ENCODE measurements at regions not wholly inside any gene's neighbourhood (a gene's known extent, or its start where the extent isn't known, plus 50 kb on each side); places are given as distances from the start of the nearest gene placed in this dataset.

GRCh38 chr12:70096759-70097410 is 146.3 kb upstream of the CNOT2 start:
- H3K27ac Mint-ChIP-seq: no peak overlapping the region
- H3K79me2 ChIP-seq (replicated peaks; ENCODE audit: insufficient read depth): no peaks in the 10 kb centered on the region
- H3F3A ChIP-seq (replicated peaks; ENCODE audit: low read depth): no peaks in the 10 kb centered on the region
- H3K4me2 ChIP-seq: no peak overlapping the region
- DNase-seq (ENCODE audit: low spot score) (no peak), ATAC-seq (no peak)
- H3K27ac ChIP-seq (ENCODE audit: low read depth): no peak overlapping the region
- H3K4me1 ChIP-seq (ENCODE audit: insufficient read depth): peaks cover 10% of the 10 kb centered on the region; the same call in 1 of the 2 replicates
- no peaks in the 10 kb centered on the region for H3K36me3 ChIP-seq (ENCODE audit: insufficient read depth)
- H3K4me3 ChIP-seq: no peak overlapping the region
- H3K4me3 Mint-ChIP-seq: no peak overlapping the region
- peaks cover 2% of the 10 kb centered on the region; the same call in 1 of the 2 replicates for H3K9me2 ChIP-seq (ENCODE audit: insufficient read depth)
- no peak overlapping the region for H2AFZ ChIP-seq
- H3K9me3 Mint-ChIP-seq: peaks cover 2% of the 10 kb centered on the region; the same call in 2 of the 3 replicates
- peaks cover 3% of the 10 kb centered on the region for H3K27me3 Mint-ChIP-seq (ENCODE audit: insufficient read depth, low read depth, poor library complexity)
- peaks cover 8% of the 10 kb centered on the region for H3K4me1 Mint-ChIP-seq
- no peaks in the 10 kb centered on the region for H3K27me3 ChIP-seq (ENCODE audit: insufficient read depth)
- H3K36me3 Mint-ChIP-seq (ENCODE audit: low read depth): no peaks in the 10 kb centered on the region
- no peaks in the 10 kb centered on the region for H4K20me1 ChIP-seq (replicated peaks; ENCODE audit: insufficient read depth)
- TF ChIP-seq ETS1 (IDR thresholded peaks at IDR 0.05): no peak
- TF ChIP-seq STAT1 (IDR thresholded peaks at IDR 0.05; ENCODE audit: unreplicated experiment): no peak
- no peak for TF ChIP-seq ZNF462 (CRISPR knock-in tag; IDR thresholded peaks at IDR 0.05)
- TF ChIP-seq JUNB (IDR thresholded peaks at IDR 0.05; ENCODE audit: unreplicated experiment): no peak
- no peak for TF ChIP-seq ZNF114 (CRISPR knock-in tag; IDR thresholded peaks at IDR 0.05)
- TF ChIP-seq REST (IDR thresholded peaks at IDR 0.05; ENCODE audit: unreplicated experiment): no peak
- TF ChIP-seq EZH2phosphoT487 (IDR thresholded peaks at IDR 0.05; ENCODE audit: unreplicated experiment): no peak
- no peak for TF ChIP-seq POLR2AphosphoS5 (IDR thresholded peaks at IDR 0.05; ENCODE audit: low read depth)
- no peak for TF ChIP-seq CTCF (conservative IDR thresholded peaks at IDR 0.05; ENCODE audit: low read depth in 2 of 2)
- no peak for TF ChIP-seq ZNF331 (CRISPR knock-in tag; IDR thresholded peaks at IDR 0.05; ENCODE audit: low read depth)
- TF ChIP-seq EZH2 (IDR thresholded peaks at IDR 0.05; ENCODE audit: low read depth, unreplicated experiment): no peak
- TF ChIP-seq NANOG (IDR thresholded peaks at IDR 0.05; ENCODE audit: borderline replicate concordance): no peak
- TF ChIP-seq CREB1 (CRISPR knock-in tag; IDR thresholded peaks at IDR 0.05; ENCODE audit: low read depth): no peak
